Mesothelial cell of epicardium (in vitro differentiated cells): ENCODE measurements at regions not wholly inside any gene's neighbourhood (a gene's known extent, or its start where the extent isn't known, plus 50 kb on each side); places are given as distances from the start of the nearest gene placed in this dataset.
A peak's percentile ranks its signal among the peaks of the same experiment; 100 is the strongest.

Source experiments
- DNase-seq, 2 experiments: peaks; one replicate each; pipeline ENCODE4 v3.0.0; 2021; ENCODE audit warnings: low spot score in 2 of 2; ENCODE audit not compliant: unreplicated experiment in 2 of 2
- H3K27ac Mint-ChIP-seq: 2 replicates; pipeline ENCODE4 v1.8.0; 2021; ENCODE audit warnings: mixed read lengths
- H3K27me3 Mint-ChIP-seq: 2 replicates; pipeline ENCODE4 v1.8.0; 2021; ENCODE audit warnings: low read depth, mixed read lengths
- H3K36me3 Mint-ChIP-seq: 2 replicates; pipeline ENCODE4 v1.8.0; 2021; ENCODE audit warnings: mixed read lengths
- H3K4me1 Mint-ChIP-seq: 2 replicates; pipeline ENCODE4 v1.8.0; 2021; ENCODE audit warnings: mixed read lengths
- H3K4me3 Mint-ChIP-seq: 2 replicates; pipeline ENCODE4 v1.8.0; 2021; ENCODE audit warnings: mild to moderate bottlenecking, moderate library complexity, mixed read lengths
- H3K9me3 Mint-ChIP-seq: 2 replicates; pipeline ENCODE4 v1.8.0; 2021; ENCODE audit warnings: mixed read lengths
- TF ChIP-seq, protein P1 (sequence below): fragments of 200-600 bp; sonication (generic); IDR thresholded peaks from one replicate; pipeline ENCODE4 v1.5.0; 2021; ENCODE audit warnings: antibody characterized with exemption; ENCODE audit not compliant: unreplicated experiment

GRCh38 chr1:67966666-67967009 lies 83.8 kb downstream of the DIRAS3 start:
- peaks cover 3% of the 10 kb centered on the region for H3K4me1 Mint-ChIP-seq
- no peaks in the 10 kb centered on the region for H3K27me3 Mint-ChIP-seq
- peaks cover 3% of the 10 kb centered on the region for H3K36me3 Mint-ChIP-seq
- DNase-seq = no peak
- H3K27ac Mint-ChIP-seq = no peak overlapping the region
- H3K4me3 Mint-ChIP-seq = no peak overlapping the region
- TF ChIP-seq, protein P1, sequence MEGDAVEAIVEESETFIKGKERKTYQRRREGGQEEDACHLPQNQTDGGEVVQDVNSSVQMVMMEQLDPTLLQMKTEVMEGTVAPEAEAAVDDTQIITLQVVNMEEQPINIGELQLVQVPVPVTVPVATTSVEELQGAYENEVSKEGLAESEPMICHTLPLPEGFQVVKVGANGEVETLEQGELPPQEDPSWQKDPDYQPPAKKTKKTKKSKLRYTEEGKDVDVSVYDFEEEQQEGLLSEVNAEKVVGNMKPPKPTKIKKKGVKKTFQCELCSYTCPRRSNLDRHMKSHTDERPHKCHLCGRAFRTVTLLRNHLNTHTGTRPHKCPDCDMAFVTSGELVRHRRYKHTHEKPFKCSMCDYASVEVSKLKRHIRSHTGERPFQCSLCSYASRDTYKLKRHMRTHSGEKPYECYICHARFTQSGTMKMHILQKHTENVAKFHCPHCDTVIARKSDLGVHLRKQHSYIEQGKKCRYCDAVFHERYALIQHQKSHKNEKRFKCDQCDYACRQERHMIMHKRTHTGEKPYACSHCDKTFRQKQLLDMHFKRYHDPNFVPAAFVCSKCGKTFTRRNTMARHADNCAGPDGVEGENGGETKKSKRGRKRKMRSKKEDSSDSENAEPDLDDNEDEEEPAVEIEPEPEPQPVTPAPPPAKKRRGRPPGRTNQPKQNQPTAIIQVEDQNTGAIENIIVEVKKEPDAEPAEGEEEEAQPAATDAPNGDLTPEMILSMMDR = no peak
- H3K9me3 Mint-ChIP-seq = peaks cover 50% of the 10 kb centered on the region

DNA sequence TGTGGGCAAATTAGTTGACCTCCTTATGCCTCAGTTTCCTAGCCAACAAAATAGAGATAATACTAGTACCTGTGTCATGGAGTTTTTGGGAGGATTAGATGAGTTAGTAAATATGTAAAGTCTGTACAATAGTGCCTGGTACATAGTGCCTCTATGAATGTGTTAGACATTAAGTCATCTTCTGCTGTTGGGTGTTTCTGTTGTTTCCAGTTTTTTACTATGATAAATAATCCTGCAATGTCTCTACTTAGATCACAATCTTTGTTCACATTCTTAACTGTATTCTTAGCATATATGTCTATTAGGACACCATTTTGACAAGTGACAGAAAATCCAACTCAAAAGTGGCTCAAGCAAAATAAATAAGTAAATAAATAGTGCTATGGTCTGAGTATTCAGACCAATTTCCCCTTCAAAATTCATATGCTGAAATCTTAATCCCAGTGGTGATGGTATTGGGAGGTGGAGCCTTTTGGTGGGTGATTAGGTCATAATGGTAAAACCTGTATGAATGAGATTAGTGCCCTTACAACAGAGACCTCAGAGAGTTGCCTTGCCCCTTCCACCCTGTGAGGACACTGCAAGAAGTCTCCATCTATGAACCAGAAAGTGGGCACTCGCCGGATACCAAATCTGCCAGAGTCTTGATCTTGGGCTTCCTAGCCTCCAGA lies 84.3 kb downstream of the DIRAS3 start:
- DNase-seq = no peak
- peaks cover 3% of the 10 kb centered on the region for H3K36me3 Mint-ChIP-seq
- TF ChIP-seq, protein P1 = no peak
- peaks cover 3% of the 10 kb centered on the region for H3K4me1 Mint-ChIP-seq
- H3K4me3 Mint-ChIP-seq = no peak overlapping the region
- H3K27ac Mint-ChIP-seq = no peak overlapping the region
- peaks cover 50% of the 10 kb centered on the region for H3K9me3 Mint-ChIP-seq
- no peaks in the 10 kb centered on the region for H3K27me3 Mint-ChIP-seq

DNA sequence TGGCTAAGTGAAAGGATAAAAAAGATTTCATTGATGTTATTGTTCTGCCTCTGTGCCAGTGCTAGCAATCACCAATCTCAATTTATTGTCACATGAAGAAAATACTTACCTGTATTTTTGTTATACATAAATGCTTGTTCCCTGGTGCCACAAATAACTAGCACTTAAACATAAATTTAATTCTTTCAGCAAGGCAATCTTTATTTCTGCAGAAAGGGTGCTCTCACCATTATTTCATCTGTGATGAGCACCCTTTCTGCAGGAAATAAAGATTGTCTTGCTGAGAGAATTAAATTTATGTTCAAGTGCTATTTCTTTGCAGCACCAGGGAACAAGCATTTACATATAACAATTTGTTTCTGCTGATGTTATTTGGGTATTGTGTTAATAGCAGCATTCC lies 87.2 kb downstream of the DIRAS3 start:
- TF ChIP-seq, protein P1 = no peak
- peaks cover 3% of the 10 kb centered on the region for H3K36me3 Mint-ChIP-seq
- H3K4me3 Mint-ChIP-seq = no peak overlapping the region
- H3K27ac Mint-ChIP-seq = no peak overlapping the region
- no peak for DNase-seq
- peaks cover 28% of the 10 kb centered on the region for H3K9me3 Mint-ChIP-seq
- no peaks in the 10 kb centered on the region for H3K27me3 Mint-ChIP-seq
- peaks cover 3% of the 10 kb centered on the region for H3K4me1 Mint-ChIP-seq

DNA sequence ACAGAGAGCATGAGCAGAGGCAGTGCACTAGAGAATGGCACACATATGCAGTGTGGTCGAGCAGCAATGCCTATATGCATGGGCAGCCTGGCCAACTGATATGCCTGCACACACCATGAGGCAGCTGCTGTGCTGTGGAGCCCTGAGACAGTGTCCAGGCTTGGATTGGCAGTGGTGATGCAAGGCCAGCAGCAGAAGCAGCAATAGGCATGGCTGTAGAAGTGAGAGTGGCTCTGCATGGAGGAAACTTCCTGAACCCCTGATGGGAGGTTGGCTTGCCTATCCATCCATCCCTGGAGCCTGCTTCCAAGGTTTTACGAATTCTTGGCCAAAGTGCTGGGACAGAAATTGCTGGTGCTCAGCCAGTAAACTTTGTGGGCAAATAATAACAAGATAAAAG lies 89.7 kb downstream of the DIRAS3 start:
- Mint-ChIP-seq H3K36me3 (peaks cover 3% of the 10 kb centered on the region), H3K27me3 (no peaks in the 10 kb centered on the region), H3K9me3 (peaks cover 28% of the 10 kb centered on the region), H3K4me3 (no peak overlapping the region), H3K4me1 (peaks cover 25% of the 10 kb centered on the region), H3K27ac (no peak overlapping the region)
- DNase-seq = no peak
- TF ChIP-seq, protein P1 = no peak

DNA sequence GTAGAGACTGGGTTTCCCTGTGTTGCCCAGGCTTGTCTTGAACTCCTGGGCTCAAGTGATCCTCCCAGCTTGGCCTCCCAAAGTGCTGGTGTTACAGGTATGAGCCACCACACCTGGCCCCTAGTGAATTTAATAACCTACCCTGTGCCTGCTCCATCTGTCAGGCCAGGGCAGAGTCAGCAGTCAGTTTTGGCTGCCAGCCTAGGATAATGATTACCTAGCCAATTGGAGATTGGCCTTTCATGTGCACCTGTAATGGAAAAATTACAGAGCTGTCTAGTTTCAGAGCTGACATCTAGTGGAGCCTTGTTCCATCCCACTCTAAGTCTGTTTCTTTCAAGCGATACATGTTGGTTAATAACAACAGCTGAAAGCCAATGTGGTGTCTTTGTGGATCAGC lies 92.0 kb downstream of the DIRAS3 start:
- Mint-ChIP-seq H3K9me3 (peaks cover 15% of the 10 kb centered on the region), H3K27ac (no peak overlapping the region), H3K4me3 (no peak overlapping the region), H3K4me1 (peaks cover 25% of the 10 kb centered on the region), H3K36me3 (no peaks in the 10 kb centered on the region), H3K27me3 (no peaks in the 10 kb centered on the region)
- TF ChIP-seq, protein P1 = no peak
- no peak for DNase-seq

- peak overlapping the region; percentile 24 for H3K27ac Mint-ChIP-seq
- no peaks in the 10 kb centered on the region for H3K36me3 Mint-ChIP-seq
- peaks cover 25% of the 10 kb centered on the region for H3K4me1 Mint-ChIP-seq
- H3K9me3 Mint-ChIP-seq = peaks cover 2% of the 10 kb centered on the region
- TF ChIP-seq, protein P1 = no peak
- no peaks in the 10 kb centered on the region for H3K27me3 Mint-ChIP-seq
- DNase-seq = no peak
- H3K4me3 Mint-ChIP-seq = no peak overlapping the region
Measured at GRCh38 chr1:67957066-67957465, 93.4 kb downstream of the DIRAS3 start.
